ENCODE measurements at regions not wholly inside any gene's neighbourhood (a gene's known extent, or its start where the extent isn't known, plus 50 kb on each side); places are given as distances from the start of the nearest gene placed in this dataset.

- DNase-seq (ENCODE audit: low spot score): no peak
Measured at GRCh38 chr12:67498991-67499390, 149.6 kb upstream of the DYRK2 start.

DNA sequence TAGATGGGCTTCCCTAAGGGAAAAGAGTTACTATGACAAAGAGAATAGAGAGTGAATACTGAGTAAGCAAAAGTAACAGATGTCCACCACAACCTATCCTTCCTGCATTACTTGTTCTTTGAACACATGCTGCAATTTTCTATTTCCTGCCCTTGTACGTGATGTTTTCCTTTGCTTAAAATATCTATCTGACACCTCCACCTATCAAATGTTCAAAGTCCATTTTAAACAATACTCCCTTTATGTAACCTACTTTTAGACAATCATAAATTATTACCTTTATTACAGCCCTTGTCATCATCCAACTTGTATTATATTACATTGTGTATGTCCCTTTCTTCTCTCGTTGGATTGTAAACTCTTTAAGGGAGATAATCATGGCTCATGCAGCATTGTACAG, 147.2 kb upstream of the DYRK2 start:
- no peak for DNase-seq (ENCODE audit: low spot score)

DNA sequence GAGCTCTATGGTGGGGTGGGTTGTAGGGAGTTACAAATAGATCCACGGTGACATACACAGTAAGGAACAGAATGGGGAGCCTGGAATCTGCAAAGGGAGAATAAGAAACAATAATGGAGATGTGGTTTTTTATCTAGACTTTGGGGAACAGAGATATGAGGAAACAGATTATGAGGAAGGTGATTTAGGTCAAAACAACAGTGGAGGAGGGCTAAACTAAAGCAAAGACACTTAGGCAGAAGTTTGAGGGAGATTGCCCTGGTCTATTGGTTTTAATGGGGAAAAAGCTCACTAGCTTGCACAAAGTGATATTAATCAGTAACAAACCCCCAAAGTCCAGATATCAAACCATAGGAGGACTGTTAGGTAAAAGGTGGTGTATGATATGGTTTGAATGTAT, 144.5 kb upstream of the DYRK2 start:
- DNase-seq (ENCODE audit: low spot score): no peak

GRCh38 chr12:67506739-67507138, 141.8 kb upstream of the DYRK2 start:
- DNase-seq (ENCODE audit: low spot score): no peak

GRCh38 chr12:67508830-67509229, 139.7 kb upstream of the DYRK2 start:
- DNase-seq (ENCODE audit: low spot score): no peak

GRCh38 chr12:67509666-67510386, 138.7 kb upstream of the DYRK2 start:
- DNase-seq (ENCODE audit: low spot score): no peak

DNA sequence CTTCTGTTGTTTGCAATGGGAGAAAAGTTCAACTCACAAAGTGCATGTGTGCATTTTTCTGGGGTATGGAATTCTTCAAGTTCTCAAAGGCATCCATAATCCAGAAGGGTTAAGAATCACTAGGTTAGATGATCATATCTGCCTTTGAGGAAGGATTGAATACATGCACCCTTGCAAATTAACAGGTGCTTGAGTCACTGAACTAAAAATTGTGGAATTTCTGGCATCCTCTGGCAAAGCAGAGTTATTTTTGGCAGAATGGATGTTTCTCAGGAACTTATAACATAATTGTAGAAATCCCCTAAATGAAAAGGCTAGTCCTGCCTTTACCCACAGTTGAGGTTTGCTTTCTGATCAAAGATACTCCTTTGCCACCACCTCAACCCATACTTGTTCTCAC, 136.5 kb upstream of the DYRK2 start:
- DNase-seq (ENCODE audit: low spot score): no peak

DNA sequence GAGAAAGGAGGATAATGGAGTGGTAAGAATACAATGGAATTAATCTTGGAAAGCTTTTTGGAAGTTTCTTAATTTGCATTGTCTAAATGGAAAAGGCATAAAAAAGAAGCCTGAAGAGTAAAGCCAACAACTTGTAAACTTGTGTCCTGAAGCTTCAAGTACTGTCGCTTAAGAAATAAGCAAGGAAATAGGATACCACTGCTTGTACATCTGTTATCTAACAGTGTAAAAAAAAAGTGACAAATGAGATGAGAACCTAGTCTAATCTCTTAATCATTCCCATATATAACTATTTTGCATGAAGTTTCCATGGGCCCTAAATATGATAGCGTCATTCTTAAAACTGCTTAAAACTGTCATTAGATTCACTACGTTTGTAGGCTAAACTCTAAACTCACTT, 134.0 kb upstream of the DYRK2 start:
- DNase-seq (ENCODE audit: low spot score): no peak

DNA sequence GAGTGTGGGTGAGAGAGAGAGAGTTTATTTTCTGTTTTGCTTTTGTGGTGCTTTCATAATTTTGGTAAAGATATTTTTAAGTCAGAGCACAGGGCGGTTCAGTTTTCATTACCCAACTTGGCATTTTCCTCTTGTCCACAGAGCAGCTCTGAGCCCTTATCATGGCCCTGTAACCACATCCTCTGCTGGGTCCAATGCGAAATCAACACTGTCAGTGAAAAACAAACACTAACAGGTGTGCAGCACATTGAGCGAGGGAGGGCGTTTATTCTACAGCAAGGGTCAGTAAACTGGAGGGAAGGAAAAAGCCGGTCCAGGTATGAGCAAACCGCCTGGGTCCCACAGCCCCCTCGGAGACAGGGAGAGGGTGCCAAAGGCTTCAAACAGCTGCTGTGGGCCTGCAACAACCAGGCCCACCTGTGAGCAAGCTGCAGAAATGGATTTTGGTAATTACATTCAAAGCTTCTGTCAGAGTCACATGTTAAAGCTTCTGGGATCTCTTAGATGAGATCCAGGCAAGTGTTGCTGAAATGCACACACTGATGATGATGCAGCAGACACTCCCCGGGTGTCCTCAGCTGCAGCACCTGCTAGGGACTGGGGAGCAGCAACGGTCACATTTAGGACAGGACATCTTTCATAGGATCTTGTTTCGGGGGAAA, 132.7 kb upstream of the DYRK2 start:
- DNase-seq (ENCODE audit: low spot score): no peak

DNA sequence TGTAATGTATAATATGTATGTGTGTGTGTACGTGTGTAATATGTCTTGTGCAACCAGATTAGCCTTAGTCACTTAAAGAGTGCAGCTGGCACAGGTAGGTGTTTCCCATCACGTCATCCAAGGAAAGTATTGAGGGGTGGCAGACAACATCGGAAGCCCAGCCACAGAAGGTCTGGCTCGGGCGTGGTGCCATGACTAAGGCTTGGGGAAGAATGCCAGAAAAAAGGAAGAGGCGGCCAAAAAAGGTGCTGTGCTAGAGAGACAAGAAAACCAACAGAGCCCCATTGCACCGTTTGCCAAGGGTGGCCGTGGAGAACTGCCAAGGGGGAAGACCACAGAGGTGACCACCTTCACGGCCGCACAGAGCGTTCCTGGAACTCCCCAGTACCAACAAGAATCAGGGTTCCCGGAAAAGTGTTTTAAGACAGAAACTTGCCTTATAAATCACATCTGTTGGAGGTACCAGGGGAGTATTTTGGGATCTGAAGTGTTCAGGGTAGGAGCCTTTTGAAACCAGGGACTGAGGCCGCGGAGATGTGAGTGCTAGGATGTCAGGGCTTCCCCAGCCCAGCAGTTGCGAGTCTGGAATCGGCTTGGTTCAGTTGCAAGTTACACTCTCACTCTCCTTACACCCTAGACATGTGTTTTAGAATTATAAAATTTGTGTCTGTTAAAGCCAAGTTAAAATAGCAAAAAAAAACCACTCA, 131.2 kb upstream of the DYRK2 start:
- DNase-seq (ENCODE audit: low spot score): no peak

DNA sequence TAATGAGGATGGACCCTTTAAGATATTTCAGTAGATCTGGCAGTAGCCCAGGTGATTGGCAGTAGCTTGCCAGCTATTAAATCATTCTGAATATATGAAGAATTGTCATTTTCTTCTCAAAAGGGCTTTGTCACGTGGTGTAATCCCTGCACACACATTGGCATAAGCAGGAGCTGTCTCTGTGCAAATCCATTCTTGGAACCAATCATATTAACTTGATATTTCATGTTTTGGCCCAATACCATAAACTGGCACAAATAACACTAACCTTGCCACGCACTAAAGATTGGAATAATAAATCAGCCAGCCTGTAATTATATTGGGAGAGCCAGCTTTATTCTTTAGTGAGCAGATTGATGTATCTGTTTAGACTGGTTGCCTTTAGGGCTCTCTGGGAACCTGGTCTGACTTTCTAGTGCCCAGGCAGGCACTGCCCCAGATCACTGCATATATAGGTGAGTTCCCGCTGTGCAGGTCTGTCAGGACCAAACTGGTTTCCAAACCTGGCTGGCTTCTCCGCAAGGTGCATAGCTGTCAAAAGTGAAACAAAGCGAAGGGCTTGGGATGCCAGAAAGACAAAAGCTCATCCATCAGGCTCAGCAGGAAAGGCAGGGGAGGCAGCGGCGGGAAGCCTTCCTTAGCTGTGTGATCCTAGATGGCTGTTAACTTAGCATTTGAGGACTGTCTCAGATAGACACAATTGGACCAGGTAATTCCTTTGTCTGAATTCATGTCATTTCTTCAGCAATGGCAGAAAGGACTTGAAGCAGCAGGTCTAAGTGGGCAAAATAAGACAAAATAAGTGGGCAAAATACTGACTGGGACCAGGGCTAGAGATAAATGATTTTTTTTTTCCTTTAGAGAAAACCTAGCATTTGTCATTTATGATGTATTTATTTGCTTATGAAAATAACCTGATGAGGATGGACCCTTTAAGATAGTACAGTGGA, 128.8 kb upstream of the DYRK2 start:
- DNase-seq (ENCODE audit: low spot score): no peak

DNA sequence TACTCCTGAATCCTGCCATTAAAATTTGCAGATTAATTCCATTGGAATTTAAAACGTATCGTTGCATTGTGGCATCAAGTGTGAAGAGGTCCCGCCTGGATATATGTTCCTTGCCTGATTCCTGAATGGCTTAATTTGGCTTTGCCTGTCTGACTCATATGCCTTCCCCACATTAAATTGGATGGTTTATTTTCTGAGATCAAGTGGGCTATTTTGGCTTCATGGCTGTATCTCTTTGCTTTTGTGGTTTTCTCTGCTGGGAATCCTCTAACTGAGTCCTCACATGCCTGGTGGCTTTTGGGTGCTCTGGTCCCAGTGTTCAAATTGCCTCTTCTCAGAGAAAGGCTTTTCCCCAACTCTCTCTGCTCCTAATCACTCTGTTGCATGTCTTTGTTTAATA, 127.9 kb upstream of the DYRK2 start:
- DNase-seq (ENCODE audit: low spot score): no peak

- no peak for DNase-seq (ENCODE audit: low spot score)
Measured at GRCh38 chr12:67522222-67522621, 126.3 kb upstream of the DYRK2 start.

DNA sequence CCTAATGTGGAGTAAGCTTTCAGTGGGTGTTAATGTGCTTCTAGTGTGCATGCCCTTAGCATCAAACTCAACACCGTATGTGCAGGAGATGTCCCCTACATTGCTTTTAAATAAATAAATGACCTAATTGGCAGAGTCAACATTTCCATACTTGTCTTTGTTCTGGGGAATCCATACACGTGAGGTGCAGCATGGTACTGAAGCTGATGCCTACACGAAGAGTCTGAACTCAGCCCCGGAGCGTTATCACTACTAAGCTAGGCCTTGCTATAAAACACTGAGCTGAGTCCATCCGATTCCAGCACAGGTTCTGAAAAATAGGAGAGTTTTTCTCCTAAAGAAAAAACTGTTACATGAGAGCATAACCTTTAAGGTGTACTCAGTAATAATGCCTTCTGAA, 125.0 kb upstream of the DYRK2 start:
- DNase-seq (ENCODE audit: low spot score): no peak

DNA sequence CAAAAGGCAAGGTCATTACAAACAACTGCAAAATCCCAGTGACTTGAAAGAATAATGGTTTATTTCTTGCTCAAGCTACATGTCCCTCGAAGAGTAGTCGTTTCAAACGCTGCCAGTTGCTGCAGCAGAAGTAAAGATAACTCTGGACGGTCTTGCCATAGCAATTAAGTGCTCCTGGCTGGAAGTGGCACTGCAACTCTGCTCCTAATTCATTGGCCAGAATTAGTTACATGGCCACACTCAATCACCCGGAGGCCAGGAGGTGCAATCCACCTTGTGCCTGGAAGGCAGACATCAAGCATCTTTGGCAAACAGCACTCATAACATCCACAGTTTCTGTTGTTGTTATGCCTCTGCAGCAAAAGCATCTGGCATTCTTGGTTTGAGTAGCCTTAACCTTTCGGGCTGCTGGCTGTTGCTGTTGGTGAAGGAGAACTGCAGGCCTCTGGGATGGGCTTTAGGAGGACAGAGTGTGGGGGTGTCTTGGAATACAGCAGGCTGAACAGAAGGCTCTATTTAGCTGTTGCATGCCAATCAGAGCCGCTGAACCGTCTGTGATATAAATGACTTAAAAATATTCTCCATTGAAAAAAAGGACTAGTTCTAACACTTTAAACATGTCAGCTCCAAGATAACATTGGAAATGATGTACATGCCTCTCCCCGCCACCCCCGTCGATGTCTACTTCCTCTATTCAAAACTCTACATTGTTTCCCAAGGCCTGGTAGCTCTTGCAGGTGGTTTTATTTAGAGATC, 123.5 kb upstream of the DYRK2 start:
- DNase-seq (ENCODE audit: low spot score): no peak

DNA sequence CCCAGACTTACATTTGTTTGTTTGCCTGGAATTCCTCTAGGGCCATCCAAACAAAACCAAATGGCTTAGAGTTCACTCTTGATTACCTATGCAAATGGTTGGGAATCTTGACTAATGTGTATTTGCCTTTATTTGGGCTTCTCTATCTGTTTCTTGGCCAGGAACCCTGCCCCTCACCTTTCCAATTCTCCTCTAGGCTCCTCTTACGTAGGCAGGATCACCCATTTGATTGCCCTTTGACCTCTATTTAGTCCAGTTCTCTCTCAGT, 123.0 kb upstream of the DYRK2 start:
- no peak for DNase-seq (ENCODE audit: low spot score)

DNA sequence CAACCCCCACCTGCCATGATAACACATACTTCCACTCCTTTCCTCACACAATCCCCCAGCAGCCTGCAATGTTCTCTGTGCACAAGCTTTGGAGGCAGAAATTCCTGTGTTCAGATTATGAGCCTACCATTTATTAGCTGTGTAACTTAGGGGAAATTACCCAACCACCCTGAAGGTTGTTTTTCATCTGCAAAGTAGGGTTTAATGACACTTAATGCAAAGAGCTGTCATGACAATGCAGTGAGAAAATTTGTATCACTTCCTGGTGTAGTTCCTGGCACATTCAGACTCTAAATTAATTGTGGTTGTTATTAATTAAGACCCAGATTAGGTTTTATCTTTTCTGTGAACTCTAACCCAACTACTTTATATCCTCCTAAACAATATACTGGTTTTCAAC, 122.4 kb upstream of the DYRK2 start:
- no peak for DNase-seq (ENCODE audit: low spot score)

GRCh38 chr12:67531051-67531450, 117.5 kb upstream of the DYRK2 start:
- DNase-seq (ENCODE audit: low spot score): no peak

DNA sequence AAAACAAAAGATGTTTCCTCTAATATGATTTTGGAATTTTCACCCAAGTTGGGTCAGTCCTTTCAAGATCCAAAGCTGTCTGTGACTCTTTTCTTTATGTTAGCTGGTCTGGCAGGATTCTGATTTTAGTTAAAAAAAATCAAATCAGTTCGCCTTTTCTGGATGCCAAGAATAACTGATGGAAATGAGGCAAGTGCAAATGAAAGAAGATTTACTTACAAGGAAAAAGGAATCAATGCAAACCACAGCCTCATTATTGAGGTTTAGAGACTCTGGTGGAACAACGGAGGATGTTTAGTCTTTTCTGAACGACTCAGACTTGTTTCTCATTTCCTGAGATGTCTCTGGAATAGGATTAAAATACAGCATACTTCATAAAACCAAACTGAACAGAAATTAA, 117.0 kb upstream of the DYRK2 start:
- no peak for DNase-seq (ENCODE audit: low spot score)

GRCh38 chr12:67533159-67533558, 115.4 kb upstream of the DYRK2 start:
- DNase-seq (ENCODE audit: low spot score): no peak

- DNase-seq (ENCODE audit: low spot score): no peak
Measured at GRCh38 chr12:67534046-67534445, 114.5 kb upstream of the DYRK2 start.

- no peak for DNase-seq (ENCODE audit: low spot score)
Measured at GRCh38 chr12:67534681-67535080, 113.9 kb upstream of the DYRK2 start.

Measured in pons (tissue), 1 donor.